ENCODE measurements at regions not wholly inside any gene's neighbourhood (a gene's known extent, or its start where the extent isn't known, plus 50 kb on each side); places are given as distances from the start of the nearest gene placed in this dataset.

GRCh38 chr9:81266674-81267073 lies 422.7 kb downstream of the TLE1 start:
- DNase-seq (no peak), ATAC-seq (no peak)
- Histone ChIP-seq H3K9me3 (no peaks in the 10 kb centered on the region), H3K27ac (no peak overlapping the region), H3K27me3 (no peaks in the 10 kb centered on the region), H3K4me3 (no peak overlapping the region), H3K36me3 (no peaks in the 10 kb centered on the region), H3K4me1 (no peaks in the 10 kb centered on the region)
- in situ Hi-C loops (cut with MboI; ENCODE audit: low sequenced_read_pairs in 4 of 4) (no loop called here), intact Hi-C loops (cut with DNase I; ENCODE audit: low total_unique reads) (no loop called here)
- no peak for TF ChIP-seq CTCF (IDR thresholded peaks at IDR 0.05 in 4 of 5, conservative IDR thresholded peaks at IDR 0.05 in 1 of 5)
- no peak for TF ChIP-seq POLR2A (IDR thresholded peaks at IDR 0.05)

- Histone ChIP-seq H3K36me3 (no peaks in the 10 kb centered on the region), H3K27ac (no peak overlapping the region), H3K9me3 (no peaks in the 10 kb centered on the region), H3K4me1 (no peaks in the 10 kb centered on the region), H3K27me3 (no peaks in the 10 kb centered on the region), H3K4me3 (no peak overlapping the region)
- TF ChIP-seq CTCF (IDR thresholded peaks at IDR 0.05 in 4 of 5, conservative IDR thresholded peaks at IDR 0.05 in 1 of 5) (no peak), POLR2A (IDR thresholded peaks at IDR 0.05) (no peak)
- no peak for DNase-seq
- in situ Hi-C loops (cut with MboI; ENCODE audit: low sequenced_read_pairs in 4 of 4) (no loop called here), intact Hi-C loops (cut with DNase I; ENCODE audit: low total_unique reads) (no loop called here)
- no peak for ATAC-seq
Observed at GRCh38 chr9:81266086-81266485, 423.3 kb downstream of the TLE1 start.

- Histone ChIP-seq H3K27ac (no peak overlapping the region), H3K27me3 (no peaks in the 10 kb centered on the region), H3K9me3 (no peaks in the 10 kb centered on the region), H3K4me1 (no peaks in the 10 kb centered on the region), H3K36me3 (no peaks in the 10 kb centered on the region), H3K4me3 (no peak overlapping the region)
- TF ChIP-seq POLR2A (IDR thresholded peaks at IDR 0.05) (no peak), CTCF (IDR thresholded peaks at IDR 0.05 in 4 of 5, conservative IDR thresholded peaks at IDR 0.05 in 1 of 5) (no peak)
- intact Hi-C loops (cut with DNase I; ENCODE audit: low total_unique reads): no loop called here
- DNase-seq (no peak), ATAC-seq (no peak)
- in situ Hi-C loops (cut with MboI; ENCODE audit: low sequenced_read_pairs in 4 of 4): no loop called here
Observed at GRCh38 chr9:81264516-81264915, 424.8 kb downstream of the TLE1 start.

GRCh38 chr9:81259896-81260295 lies 429.5 kb downstream of the TLE1 start:
- ATAC-seq (no peak), DNase-seq (no peak)
- no peak for TF ChIP-seq POLR2A (IDR thresholded peaks at IDR 0.05)
- TF ChIP-seq CTCF (IDR thresholded peaks at IDR 0.05 in 4 of 5, conservative IDR thresholded peaks at IDR 0.05 in 1 of 5): no peak
- no peaks in the 10 kb centered on the region for H3K27me3 ChIP-seq
- in situ Hi-C loops (cut with MboI; ENCODE audit: low sequenced_read_pairs in 4 of 4) (no loop called here), intact Hi-C loops (cut with DNase I; ENCODE audit: low total_unique reads) (no loop called here)
- no peaks in the 10 kb centered on the region for H3K36me3 ChIP-seq
- H3K27ac ChIP-seq: no peak overlapping the region
- H3K4me3 ChIP-seq: no peak overlapping the region
- H3K4me1 ChIP-seq: no peaks in the 10 kb centered on the region
- H3K9me3 ChIP-seq: no peaks in the 10 kb centered on the region

- intact Hi-C loops (cut with DNase I; ENCODE audit: low total_unique reads) (no loop called here), in situ Hi-C loops (cut with MboI; ENCODE audit: low sequenced_read_pairs in 4 of 4) (no loop called here)
- Histone ChIP-seq H3K4me1 (no peaks in the 10 kb centered on the region), H3K9me3 (no peaks in the 10 kb centered on the region), H3K27me3 (no peaks in the 10 kb centered on the region), H3K27ac (no peak overlapping the region), H3K36me3 (no peaks in the 10 kb centered on the region), H3K4me3 (no peak overlapping the region)
- no peak for ATAC-seq
- TF ChIP-seq POLR2A (IDR thresholded peaks at IDR 0.05): no peak
- no peak for TF ChIP-seq CTCF (IDR thresholded peaks at IDR 0.05 in 4 of 5, conservative IDR thresholded peaks at IDR 0.05 in 1 of 5)
- DNase-seq: no peak
Observed at GRCh38 chr9:81256368-81256767, 433.0 kb downstream of the TLE1 start.
